ENCODE measurements at regions not wholly inside any gene's neighbourhood (a gene's known extent, or its start where the extent isn't known, plus 50 kb on each side); places are given as distances from the start of the nearest gene placed in this dataset.

- DNase-seq (ENCODE audit: low read depth) = peak; percentile 66
Measured at GRCh38 chr12:107320033-107320928, 226.9 kb upstream of the CRY1 start.

- DNase-seq (ENCODE audit: low read depth) = peak; percentile 51
Measured at GRCh38 chr12:107320929-107321631, 227.7 kb upstream of the CRY1 start.

- DNase-seq (ENCODE audit: low read depth) = no peak
Measured at GRCh38 chr12:107322063-107322462, 228.7 kb upstream of the CRY1 start.

- no peak for DNase-seq (ENCODE audit: low read depth)
Measured at GRCh38 chr12:107325075-107325608, 231.8 kb upstream of the CRY1 start.

- DNase-seq (ENCODE audit: low read depth) = no peak
Measured at GRCh38 chr12:107326237-107326636, 232.9 kb upstream of the CRY1 start.

- DNase-seq (ENCODE audit: low read depth) = no peak
Measured at GRCh38 chr12:107327651-107328182, 234.4 kb upstream of the CRY1 start.

GRCh38 chr12:107328442-107329133, 235.2 kb upstream of the CRY1 start:
- DNase-seq (ENCODE audit: low read depth) = no peak

- DNase-seq (ENCODE audit: low read depth) = no peak
Measured at GRCh38 chr12:107329569-107330324, 236.4 kb upstream of the CRY1 start.

GRCh38 chr12:107330831-107331431, 237.6 kb upstream of the CRY1 start:
- no peak for DNase-seq (ENCODE audit: low read depth)

GRCh38 chr12:107331471-107331870, 238.1 kb upstream of the CRY1 start:
- no peak for DNase-seq (ENCODE audit: low read depth)

GRCh38 chr12:107331912-107332311, 238.6 kb upstream of the CRY1 start:
- DNase-seq (ENCODE audit: low read depth) = no peak

GRCh38 chr12:107332743-107333142, 239.4 kb upstream of the CRY1 start:
- no peak for DNase-seq (ENCODE audit: low read depth)

- DNase-seq (ENCODE audit: low read depth) = no peak
Measured at GRCh38 chr12:107335802-107336570, 242.6 kb upstream of the CRY1 start.

GRCh38 chr12:107336695-107337094, 243.3 kb upstream of the CRY1 start:
- no peak for DNase-seq (ENCODE audit: low read depth)

- no peak for DNase-seq (ENCODE audit: low read depth)
Measured at GRCh38 chr12:107337346-107338095, 244.2 kb upstream of the CRY1 start.

- no peak for DNase-seq (ENCODE audit: low read depth)
Measured at GRCh38 chr12:107339487-107339886, 246.1 kb upstream of the CRY1 start.

GRCh38 chr12:107339932-107340331, 246.6 kb upstream of the CRY1 start:
- no peak for DNase-seq (ENCODE audit: low read depth)

- no peak for DNase-seq (ENCODE audit: low read depth)
Measured at GRCh38 chr12:107340898-107341297, 247.5 kb upstream of the CRY1 start.

- DNase-seq (ENCODE audit: low read depth) = no peak
Measured at GRCh38 chr12:107344035-107344808, 250.9 kb upstream of the CRY1 start.
